Muscle of arm (tissue), 1 donor: ENCODE measurements at regions not wholly inside any gene's neighbourhood (a gene's known extent, or its start where the extent isn't known, plus 50 kb on each side); places are given as distances from the start of the nearest gene placed in this dataset.
"Not testable (repeated sequence)": the region's sequence is repeated elsewhere in the genome, so short reads cannot be mapped to it uniquely, and the experiment has no call there.

Source experiments
- DNase-seq: peaks from one replicate; pipeline ENCODE4 v3.0.0-alpha.2; 2013

GRCh38 chr1:234920136-234920842 lies 208.3 kb downstream of the TOMM20 start:
- DNase-seq, result no peak

DNA sequence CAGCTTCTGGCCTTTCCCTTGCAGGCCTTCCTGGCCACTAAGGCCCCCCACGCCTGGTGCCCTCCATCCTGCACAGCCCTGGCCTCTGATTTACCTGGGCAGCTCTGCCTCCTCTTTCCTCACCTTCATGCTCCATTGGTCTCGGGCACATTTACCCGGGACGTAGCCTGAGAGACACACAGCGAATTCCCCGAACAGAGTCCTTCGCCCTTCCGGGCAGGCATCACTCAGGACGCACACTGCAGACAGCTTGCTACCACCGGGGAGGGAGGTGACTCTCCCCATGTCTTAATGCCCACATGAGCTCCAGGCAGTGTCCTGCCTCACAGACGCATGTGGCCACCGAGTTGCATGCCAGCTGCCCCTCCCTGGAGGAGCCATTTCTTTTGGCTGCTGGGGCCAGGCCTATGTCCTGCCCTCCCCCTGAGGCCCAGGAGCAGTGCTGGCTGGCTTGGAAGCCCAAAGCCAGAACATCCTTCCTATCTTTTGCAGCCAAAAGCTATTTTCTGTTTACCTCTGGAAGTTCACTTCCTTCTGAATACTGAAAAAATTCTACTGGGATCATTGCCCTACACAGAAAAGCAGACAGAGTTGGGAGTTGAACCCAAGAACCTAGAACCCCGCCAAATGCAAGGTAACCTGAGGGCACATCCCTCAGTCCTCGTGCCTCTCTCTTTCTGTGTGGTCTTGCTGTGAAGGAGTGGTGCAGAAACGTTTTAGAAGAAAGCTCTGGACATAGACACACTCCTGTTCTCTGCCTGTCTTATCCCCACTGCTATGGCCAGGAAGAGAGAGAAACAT lies 209.5 kb downstream of the TOMM20 start:
- peak; percentile 36 for DNase-seq

- DNase-seq, result no peak
These were observed 210.3 kb downstream of the TOMM20 start for GRCh38 chr1:234918181-234918841.

- no peak for DNase-seq
These were observed 211.0 kb downstream of the TOMM20 start for GRCh38 chr1:234917495-234918180.

DNA sequence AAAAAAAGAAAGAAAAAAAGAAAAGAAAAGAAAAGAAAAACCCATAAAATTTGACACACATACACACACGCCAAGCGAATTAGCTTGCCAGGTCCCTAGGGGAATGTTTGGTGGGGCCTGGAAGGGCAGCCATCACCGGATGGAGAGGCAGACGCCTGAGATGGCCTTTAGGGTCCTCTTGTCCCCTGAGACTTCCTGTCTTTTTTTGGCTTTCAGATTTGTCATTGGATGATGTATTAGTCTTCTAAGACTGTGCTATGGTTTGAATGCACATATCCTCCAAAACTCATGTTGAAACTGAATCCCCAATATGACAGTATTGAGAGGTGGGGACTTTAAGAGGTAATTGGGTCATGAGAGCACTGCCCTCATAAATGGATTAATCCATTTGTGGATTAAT lies 211.8 kb downstream of the TOMM20 start:
- no peak for DNase-seq

DNA sequence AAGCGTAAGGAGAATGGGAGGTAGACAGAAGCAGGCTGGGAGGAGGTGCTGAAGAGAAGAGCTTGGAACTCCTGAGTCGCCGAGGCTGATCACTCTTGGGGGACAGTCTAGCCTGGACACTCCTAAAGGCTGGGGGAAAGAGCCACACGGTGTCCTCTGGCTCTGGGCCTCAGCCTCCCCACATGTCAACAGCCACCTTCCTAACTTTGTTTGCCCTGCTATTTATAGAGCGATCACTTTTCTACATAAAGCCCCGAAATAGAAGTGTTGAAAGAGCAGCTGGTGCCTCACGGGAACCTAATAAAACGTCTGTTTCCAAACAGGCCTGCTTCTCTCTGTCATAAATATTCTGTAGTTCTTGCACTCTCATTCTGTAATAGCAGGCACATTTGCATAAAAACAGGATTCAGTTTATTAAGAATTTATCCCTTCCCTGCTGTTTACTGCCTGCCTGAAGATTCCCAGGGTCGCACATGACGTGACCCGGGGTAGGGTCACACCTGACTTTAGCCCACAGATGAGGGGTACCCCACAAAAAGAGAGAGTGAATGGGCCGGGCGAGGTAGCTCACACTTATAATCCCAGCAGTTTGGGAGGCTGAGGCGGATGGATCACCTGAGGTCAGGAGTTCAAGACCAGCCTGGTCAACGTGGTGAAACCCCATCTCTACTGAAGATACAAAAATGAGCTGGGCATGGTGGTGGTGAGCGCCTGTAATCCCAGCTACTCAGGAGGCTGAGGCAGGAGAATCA lies 212.5 kb downstream of the TOMM20 start:
- DNase-seq, result peak; percentile 71

DNA sequence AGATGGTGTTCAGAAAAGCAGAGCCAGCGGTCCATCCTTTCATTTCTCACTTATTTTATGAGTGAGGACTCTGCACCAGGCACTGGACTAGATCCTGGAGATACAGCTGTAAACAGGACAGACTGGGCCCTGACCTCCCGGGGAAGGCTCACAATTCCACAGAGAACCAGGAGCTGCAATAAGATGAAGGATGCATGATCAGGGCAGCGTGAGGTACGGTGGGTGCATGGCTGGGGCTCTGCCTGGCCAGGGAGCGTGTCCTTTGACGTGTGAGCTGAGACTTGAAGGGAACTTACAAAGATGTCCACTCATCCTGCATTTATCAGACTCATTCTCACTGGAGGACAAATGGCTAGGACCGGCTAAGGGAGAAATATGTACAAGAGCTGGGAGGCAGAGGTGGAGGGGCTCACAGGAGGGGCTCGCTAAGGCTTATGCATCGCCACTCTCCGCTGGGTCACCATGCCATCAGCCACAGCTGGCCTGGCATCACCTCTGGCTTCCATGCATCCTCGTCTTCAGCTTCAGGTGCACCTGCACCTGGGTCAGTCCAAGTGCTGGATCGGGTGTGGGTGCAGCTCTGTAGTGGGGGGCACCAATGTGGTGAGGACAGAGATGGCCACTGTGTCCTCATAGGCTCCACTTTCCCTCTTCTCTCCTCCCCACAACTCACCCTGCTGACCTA lies 213.9 kb downstream of the TOMM20 start:
- no peak for DNase-seq

- DNase-seq, result no peak
These were observed 214.9 kb downstream of the TOMM20 start for GRCh38 chr1:234913771-234914170.

DNA sequence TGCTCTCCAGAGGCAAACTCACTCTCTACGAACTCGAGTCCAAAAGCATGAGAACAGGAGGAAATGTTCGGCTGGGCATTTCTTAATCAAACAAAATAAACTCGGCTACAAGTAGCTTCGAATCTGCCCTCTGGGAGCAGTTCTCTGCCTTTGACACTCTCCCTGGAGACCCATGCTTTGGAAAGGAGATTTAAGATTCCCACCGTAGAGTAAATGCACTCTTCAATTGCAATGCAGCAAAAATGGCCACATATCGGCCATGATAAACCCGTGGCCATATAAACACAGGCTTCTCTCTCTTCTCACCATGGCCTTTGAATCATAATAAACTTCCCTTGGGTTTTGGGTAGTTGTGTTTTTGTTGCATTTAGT lies 215.4 kb downstream of the TOMM20 start:
- DNase-seq, result no peak

GRCh38 chr1:234912548-234913277 lies 215.9 kb downstream of the TOMM20 start:
- DNase-seq, result no peak

GRCh38 chr1:234911787-234912186 lies 216.8 kb downstream of the TOMM20 start:
- no peak for DNase-seq

- not testable (repeated sequence) for DNase-seq
These were observed 217.5 kb downstream of the TOMM20 start for GRCh38 chr1:234911136-234911535.

- DNase-seq, result no peak
These were observed 218.8 kb downstream of the TOMM20 start for GRCh38 chr1:234909851-234910250.

DNA sequence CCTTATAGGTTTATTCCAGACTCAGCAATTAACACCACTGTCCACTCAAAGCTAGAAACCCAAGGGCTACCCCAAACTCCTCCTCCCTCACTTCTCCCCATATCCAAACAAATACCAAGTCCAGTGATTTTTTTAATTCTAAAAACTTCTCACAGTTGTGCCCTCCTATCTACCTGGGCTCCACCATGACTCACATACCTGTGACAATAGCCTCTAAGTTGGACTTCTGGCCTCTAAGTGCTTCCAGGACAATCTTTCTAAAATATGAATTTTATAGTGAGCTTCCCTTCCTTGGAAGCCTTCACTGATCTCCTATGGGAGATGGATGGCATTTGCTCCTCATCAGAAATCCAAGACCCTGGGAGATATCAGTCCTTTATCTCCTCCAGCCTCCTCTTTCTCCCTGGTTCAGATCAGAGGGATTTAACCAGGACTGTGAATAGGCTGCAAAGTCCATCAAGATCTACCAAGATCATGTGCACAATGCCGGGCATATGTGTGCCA lies 219.3 kb downstream of the TOMM20 start:
- no peak for DNase-seq

DNA sequence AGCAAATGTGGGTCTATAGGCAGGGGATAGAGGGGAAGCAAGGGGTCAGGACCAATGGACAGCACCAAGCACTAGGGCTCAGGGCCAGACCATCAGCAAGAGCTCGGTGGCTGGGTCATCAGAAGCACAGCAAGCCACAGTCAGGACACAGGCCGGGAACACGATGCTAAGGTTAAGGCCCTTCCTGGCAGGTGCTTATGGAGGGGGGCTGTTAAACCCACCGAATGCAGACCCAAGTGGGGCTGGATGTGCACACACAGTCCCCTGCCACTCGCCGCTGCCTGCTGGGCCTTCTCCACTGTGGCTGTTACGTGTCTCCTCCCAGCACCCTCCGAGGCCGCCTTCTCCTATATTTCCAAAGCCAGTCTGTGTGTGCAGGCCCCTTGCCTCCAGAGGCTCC lies 220.1 kb downstream of the TOMM20 start:
- no peak for DNase-seq

GRCh38 chr1:234907940-234908405 lies 220.7 kb downstream of the TOMM20 start:
- peak; percentile 61 for DNase-seq

DNA sequence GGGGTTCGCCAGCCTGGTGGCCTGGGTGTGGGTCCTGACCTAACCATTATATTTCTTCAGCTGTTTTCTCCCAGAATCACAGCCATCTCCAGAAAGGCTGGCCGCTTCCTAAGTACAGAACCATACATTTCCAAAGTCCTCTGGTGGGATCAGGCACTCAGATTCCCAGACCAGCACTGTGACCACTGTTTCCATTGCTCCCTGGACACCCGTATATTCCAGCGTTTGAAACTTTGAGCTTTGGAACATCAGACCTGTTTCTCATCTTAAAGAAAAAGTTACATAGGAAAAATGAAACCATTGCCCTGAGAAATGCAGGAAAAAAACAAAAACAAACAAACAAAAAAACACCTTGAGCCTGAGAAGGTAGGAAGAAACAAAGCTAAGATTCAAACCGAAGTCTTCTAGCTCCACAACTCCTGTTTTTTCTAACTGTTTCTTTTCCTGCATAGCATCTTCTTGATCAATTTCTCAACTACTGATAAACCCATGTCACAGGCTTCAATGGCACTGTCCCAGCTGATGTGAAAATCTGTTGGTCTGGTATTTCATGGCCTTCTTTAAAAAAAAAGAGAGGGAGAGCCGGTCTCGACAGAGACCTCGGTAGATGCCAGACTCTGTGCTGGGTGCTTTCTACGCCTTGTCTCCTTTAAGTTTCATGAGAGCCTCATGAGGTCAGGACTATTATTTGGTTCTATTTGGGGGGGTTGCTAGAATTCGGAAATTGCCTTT lies 221.3 kb downstream of the TOMM20 start:
- no peak for DNase-seq

- no peak for DNase-seq
These were observed 222.0 kb downstream of the TOMM20 start for GRCh38 chr1:234906654-234907053.
